HG03175 (cell line): ENCODE measurements at regions not wholly inside any gene's neighbourhood (a gene's known extent, or its start where the extent isn't known, plus 50 kb on each side); places are given as distances from the start of the nearest gene placed in this dataset.
A peak's percentile ranks its signal among the peaks of the same experiment; 100 is the strongest.

Experiments used
- ATAC-seq: cut with Tn5 transposase; IDR thresholded peaks from one replicate; pipeline ENCODE4 v1.9.1; 2021; ENCODE audit warnings: mild to moderate bottlenecking, moderate library complexity; ENCODE audit not compliant: unreplicated experiment

GRCh38 chr6:14721103-14721758, 524.6 kb upstream of the JARID2 start:
- ATAC-seq = no peak

GRCh38 chr6:14722001-14722562, 523.8 kb upstream of the JARID2 start:
- ATAC-seq = no peak

GRCh38 chr6:14722704-14723103, 523.2 kb upstream of the JARID2 start:
- ATAC-seq = no peak

- ATAC-seq = no peak
Observed at GRCh38 chr6:14723535-14724086, 522.3 kb upstream of the JARID2 start.

DNA sequence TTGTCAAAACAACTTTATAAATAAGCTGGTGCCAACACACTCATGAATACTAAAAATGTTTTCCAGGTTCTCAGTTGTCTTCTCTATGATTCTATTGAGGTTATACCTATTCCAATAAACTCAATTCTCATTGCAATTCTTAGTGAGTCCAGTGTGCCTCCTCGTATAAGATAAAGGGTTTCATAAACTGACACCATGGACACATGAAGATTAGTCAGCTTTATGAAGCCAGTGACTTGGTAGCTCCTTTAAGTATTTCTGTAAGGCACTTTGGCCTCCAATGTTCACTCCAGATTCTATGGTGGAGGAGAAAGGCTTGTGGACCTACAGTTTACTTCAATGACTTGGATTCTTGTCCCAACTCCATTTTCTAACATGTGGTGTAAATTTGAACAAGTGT, 521.3 kb upstream of the JARID2 start:
- no peak for ATAC-seq

GRCh38 chr6:14726816-14727493, 518.9 kb upstream of the JARID2 start:
- no peak for ATAC-seq

- ATAC-seq = no peak
Observed at GRCh38 chr6:14727494-14728395, 518.1 kb upstream of the JARID2 start.

DNA sequence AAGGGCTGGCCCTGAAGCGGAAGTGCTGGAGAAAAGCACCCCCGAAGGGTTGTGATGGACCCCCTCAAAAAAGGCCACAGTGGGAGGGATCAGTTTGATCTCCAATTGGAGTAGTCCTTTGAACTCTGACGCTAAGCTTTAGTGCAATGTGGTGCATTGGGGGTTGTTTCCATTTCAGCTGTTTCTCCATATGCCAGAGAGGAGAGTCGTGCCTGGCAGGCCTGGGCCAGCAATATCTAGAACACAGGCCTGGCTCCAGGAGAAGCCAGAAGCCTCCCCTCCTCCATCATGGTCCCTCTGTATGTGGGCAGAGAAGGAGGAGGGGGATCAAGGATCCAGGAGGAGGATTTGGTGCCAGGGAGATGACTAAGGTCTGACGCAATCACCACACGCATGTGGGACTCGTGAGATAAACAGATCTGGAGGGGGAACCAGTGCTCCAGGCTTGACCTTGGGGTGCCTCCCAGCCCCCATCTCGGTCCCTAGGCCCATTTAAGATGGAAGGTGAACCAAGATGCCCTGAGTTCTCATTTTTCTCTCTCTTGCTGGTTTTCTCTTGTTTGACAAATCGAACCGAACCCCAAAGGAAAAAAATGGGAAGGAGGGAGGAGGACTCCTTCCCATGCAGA, 517.4 kb upstream of the JARID2 start:
- ATAC-seq = no peak

- ATAC-seq = no peak
Observed at GRCh38 chr6:14729129-14729871, 516.6 kb upstream of the JARID2 start.

DNA sequence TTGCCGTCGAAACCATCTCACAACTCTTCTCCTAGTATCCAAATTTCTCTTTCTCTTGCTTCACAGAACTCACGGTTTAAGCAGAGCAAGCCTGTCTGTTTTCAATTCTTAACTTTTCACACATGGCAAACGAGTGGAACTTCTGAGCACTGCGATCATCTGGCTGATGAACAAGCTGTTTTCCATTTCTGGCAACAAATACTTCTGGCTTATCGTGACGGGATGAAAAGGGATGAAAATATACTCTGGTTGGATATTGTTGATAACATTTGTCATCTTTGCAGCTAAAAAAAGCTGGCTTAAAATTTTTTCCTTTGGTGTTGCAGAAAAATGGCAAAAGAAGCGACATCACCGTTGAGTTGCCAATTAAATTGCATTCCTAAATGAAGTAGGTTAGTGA, 515.2 kb upstream of the JARID2 start:
- no peak for ATAC-seq

GRCh38 chr6:14731611-14732010, 514.3 kb upstream of the JARID2 start:
- ATAC-seq = no peak

DNA sequence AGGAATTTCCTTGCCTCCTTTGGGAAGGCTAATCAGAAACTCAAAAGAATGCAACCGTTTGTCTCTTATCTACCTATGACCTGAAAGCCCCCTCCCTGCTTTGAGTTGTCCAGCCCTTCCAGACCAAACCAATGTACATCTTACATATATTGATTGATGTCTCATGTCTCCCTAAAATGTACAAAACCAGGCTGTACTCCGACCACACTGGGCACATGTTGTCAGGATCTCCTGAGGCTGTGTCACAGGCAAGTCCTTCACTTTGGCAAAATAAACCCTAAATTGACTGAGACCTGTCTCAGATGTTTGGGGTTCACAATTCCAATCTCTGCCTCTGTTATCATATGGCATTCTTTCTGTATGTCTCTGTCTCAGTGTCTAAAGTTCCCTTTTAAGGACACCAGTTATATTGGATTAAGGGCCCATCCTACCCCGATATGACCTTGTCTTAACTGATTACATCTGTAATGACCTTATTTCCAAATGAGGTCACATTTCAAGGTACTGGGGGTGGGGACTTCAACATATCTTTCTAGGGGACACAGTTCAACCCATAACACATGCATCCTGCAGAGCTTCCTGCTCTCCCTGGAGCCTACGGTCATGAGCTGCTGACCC, 513.5 kb upstream of the JARID2 start:
- no peak for ATAC-seq

GRCh38 chr6:14732844-14733757, 512.8 kb upstream of the JARID2 start:
- ATAC-seq = no peak

DNA sequence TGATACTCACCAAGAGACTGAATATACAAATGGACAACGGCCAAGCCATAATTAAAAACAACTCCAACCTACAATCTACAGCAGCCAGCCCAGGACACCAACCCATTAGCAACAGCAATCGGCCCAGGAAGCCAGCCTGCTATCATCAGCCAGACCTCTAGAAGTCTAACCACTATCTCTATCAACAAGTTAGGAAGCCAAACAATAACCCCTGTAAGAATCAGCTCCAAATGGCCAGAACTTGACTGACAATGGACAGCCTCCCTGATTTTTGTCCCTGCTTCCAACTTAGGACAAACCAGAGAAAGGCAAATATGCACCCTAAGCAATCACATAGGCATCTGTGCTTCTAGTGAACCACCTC, 511.8 kb upstream of the JARID2 start:
- no peak for ATAC-seq

- ATAC-seq = peak; percentile 84
Observed at GRCh38 chr6:14734416-14735340, 511.2 kb upstream of the JARID2 start.

DNA sequence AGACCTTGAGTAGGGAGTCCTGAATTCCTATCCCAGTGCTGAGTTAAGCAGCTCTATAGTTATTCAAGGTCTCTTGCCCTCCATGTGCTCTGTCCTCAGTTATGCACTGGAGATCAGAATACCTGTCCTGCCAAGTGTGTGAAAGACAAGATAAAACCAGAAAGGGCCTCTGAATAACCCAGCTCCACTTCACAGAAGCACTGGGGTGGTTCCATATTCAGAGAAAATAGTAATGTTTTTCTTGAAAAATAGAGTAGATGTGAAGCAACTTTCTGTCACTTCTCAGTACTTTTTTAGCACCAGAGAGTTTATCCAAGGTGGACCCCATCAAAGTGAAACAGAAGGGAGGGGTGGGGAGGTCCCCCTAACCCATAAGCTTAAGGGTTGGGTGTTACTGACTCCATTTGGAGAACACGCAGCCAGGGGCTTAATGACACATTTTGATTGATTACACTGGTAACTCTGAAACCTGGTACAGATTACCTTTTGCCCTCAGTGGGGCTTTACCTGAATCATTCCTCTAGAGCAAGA, 509.8 kb upstream of the JARID2 start:
- ATAC-seq = no peak

DNA sequence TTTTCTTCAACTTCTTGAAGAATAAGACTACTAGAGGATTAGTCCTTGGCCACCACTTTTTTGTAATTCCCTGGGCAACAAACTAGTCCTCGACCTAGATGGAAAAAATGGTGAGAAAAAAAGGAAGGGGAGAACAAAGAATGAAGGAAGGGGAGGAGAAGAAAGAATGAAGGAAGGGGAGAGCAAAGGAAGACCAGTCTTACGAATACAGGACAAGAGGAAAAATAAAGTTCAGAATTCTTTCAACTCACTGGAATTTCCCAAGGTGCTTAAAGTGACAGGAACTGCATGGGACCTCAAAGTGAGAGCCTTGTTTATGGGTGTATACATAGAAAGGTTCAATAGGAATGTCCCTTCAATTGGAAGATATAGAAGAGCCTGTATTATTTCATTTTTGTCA, 509.3 kb upstream of the JARID2 start:
- ATAC-seq = no peak
